ENCODE measurements at regions not wholly inside any gene's neighbourhood (a gene's known extent, or its start where the extent isn't known, plus 50 kb on each side); places are given as distances from the start of the nearest gene placed in this dataset.
"Not testable (repeated sequence)": the region's sequence is repeated elsewhere in the genome, so short reads cannot be mapped to it uniquely, and the experiment has no call there.

DNA sequence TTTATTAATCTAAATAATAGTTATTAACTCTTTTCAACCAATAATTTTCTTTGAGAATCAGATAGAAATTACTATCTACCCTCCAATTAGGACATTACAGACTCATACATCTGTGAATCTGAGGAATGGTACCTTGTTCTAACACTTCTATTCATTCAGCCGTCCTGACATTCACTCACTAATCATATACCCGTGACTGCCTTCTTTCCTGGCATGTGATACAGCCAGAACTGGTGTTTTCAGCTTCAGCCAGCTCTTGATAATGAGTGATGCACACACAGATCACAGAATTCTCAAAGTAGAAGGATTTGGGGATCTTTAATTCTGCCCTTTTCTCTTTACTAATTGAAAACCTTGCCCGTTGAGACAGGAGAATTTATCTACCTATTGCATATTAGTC lies 499.9 kb downstream of the UTRN start:
- DNase-seq = peak; percentile 6

DNA sequence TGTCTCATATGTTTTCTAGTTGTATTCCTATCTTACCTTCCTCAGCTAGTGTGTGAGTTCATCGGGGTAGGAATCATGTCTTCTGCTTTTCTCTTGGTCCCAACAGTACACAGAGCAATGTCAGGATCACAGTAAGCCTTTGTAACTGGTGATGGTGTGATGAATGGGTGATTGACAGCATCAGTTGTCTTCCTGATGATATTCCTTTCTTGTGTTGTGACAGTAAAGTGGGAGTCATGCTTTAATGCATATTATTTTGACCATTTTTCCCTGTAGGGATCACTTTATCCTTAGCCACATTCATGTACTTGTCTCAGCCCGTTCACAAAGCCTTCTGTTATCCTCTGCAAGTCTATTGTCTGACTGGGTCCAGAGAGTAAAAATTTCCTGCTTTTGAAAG lies 501.7 kb downstream of the UTRN start:
- no peak for DNase-seq

DNA sequence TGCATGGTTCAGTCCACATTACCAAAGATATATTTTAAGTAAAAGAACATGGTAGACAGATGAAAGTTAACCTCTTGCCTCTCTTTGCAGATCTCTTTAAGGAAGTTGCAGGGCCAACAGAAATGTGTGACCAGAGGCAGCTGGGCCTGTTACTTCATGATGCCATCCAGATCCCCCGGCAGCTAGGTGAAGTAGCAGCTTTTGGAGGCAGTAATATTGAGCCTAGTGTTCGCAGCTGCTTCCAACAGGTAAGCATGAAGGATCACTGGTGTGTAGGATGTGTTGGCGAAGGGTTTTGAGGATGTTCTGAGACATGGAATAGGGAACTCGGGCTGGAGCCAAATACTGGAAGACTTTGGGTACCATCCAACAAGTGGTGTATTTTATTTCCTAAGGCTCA lies 508.6 kb downstream of the UTRN start:
- no peak for DNase-seq

DNA sequence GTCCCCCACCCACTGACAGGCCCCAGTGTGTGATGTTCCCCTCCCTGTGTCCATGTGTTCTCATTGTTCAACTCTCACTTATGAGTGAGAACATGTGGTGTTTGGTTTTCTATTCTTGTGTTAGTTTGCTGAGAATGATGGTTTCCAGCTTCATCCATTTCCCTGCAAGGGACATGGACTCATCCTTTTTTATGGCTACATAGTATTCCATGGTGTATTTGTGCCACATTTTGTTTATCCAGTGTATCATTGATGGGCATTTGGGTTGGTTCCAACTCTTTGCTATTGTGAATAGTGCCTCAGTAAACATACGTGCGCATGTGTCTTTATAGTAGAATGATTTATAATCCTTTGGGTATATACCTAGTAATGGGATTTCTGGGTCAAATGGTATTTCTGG lies 509.9 kb downstream of the UTRN start:
- DNase-seq = not testable (repeated sequence)

DNA sequence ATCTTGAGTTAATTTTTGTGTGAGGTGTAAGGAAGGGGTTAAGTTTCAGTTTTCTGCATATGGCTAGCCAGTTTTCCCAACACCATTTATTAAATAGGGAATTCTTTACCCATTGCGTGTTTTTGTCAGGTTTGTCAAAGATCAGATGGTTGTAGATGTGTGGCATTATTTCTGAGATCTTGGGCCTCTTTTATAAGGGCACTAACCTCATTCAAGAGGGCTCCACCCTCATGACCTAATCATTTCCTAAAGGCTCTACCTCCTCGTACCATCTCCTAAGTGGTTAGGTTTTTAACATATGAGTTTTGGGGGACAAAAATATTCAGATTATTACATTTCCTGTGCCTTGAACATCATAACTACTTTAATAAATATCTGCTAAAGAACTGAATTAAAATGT lies 510.9 kb downstream of the UTRN start:
- DNase-seq = no peak

DNA sequence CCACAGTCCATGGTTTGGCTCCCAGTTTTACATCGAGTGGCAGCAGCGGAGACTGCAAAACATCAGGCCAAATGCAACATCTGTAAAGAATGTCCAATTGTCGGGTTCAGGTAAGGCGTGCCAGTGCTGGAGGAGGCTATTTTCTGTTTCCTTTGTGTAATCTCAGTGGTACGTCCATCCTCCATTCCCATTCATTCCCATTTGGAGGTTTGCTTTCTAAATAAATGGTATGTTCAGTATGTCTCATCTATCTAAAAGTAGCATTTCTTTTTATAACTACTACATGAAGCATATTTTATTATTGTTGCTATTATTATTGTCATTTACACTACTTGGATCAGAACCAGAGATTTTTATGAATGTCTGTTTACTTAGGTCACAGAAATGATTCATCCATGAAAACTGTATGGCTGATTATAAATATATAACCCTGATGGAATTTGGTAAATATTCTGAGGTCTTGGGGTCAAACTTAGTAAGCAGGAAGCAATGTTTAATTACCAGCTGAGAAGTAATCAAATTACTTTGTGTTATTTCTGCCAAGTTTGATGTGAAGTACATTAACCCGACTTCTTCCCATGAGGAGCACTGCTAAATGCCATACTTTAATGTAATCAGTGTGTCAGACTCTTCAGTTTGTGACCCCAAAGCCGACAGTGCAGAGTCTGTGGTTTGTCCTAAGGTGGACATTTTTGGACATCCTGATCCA lies 512.9 kb downstream of the UTRN start:
- no peak for DNase-seq

DNA sequence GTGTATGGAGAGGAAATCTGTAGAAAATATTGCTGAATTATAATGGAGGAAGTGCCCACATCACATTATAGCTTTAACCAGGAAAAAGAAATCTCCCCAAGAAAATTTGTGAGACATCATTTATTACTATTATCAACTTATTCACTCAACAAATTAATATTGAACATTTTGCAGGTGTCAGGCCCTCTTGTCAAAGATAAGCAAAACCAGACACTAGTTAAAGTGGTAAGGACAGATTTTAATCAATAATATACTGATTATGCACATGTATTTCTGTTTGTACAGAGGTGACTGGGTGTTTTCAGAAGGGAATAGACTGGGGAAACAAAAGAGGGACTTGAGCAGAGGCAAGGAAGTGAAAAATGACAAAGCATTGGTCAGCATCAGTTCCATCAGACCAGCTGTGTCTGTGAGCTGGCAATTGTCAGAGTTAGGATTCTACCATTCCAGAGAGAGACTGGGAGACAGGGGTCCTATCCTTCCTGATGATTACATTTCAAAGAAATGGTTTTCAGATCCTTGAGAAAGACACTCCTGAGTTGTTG lies 519.2 kb downstream of the UTRN start:
- DNase-seq = no peak

DNA sequence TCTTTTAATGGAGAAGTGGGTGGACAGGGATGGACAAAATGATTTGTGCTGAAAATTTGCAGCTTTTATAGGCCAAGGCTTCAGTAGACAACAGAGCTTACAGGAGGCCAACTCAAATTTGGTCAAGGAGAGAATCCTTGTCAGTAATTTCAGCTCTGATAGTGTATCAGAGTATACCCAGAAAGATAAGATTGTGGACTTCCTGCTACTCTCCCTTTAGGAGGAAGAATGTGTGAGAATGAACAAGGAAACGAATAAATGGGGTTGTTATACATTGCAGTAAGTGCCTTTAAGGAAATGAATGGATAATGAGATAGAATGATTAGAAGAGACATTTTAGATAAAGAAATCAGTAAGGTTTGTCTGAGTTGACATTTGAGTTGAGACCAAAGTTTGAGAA lies 519.9 kb downstream of the UTRN start:
- no peak for DNase-seq

DNA sequence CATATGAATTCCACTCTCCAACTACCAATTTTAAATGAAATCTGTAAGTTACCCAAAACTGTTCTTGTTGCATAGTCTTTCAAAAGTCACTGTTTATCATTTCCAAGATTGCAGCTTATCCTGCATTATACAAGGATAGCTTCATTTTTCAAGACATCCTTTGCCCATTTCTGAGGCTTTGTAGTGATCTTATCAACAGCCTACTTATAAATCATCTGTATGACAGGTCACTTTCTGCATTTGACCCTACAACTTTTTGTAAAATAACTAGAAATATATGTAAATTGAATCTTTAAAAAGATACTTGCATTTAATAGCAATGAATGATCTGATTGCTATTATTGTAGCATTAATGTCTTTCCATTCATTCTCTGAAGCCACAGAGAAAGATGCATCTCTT lies 521.1 kb downstream of the UTRN start:
- DNase-seq = no peak

DNA sequence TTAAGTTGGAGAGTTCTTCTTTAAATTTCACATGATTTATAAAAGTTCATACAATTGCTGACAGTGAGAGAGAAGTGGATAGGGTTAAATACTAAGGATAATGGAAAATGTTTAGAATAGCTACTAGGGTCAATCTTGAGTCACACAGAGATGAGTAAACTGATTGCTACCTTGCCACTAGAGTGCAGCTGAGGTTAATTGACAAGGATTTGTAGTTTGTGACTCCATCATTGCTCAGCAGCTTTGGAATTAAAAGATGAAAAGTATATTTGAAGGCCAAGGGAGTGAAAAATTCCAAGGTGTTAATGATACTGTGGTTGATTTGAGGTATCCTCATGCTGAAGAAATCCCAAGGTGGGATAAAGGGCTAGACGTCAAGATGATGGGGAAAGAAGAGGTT lies 524.0 kb downstream of the UTRN start:
- no peak for DNase-seq

DNA sequence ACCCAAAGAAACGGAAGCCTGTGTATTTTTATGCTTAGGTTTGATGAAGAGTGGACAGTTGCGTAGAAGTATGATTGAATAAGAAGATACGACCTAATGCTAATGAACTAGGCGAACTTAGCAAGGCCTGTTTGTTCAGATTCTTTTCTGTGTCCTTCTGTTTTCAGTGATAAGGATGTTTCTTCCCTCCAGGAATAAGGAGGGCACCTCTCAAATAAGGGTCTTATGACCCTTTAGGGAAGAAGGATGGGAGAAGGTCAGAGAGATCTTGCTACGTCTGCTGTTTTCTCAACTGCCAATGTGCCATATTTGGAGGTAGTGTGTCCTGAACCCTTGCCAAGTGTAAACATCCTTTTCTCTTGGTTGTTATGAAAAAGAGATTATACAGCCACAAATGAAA lies 524.8 kb downstream of the UTRN start:
- DNase-seq = no peak

DNA sequence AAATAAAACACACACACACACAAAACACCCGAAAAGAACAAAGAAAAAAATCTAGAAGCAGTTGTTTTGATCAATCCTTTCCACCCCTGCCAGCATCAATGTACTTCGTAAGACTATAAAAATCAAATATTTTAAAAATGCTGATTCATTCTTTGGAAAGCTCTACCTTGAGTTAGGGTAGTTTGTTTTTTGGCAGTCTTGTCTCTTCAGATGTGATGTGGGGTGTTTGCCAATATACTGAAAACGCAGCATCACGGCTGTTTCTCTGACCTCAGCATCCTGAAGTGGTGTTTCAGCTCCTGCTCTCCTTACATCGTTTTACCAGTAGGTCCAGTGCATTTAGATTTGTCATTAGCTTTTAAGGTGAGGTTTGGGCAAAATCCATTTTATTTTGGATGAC lies 526.0 kb downstream of the UTRN start:
- no peak for DNase-seq

DNA sequence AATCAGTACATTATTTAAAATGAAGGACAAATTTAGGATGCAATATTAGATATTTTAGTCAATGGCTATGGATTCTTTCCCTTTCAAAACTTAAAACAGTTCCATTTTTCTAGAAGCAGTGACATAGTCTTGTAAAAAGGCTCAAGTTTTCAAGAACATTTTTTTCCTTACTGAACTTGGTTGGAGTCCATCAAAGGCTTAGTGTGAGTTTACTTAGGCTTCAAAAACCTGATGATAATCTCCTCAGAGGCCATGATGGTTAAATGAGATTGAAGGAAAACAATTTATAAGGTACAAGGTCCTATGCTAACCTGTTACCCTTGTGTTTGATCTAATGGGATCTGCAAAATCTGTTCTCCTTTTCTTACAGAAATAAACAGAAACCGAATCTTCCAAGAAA lies 531.8 kb downstream of the UTRN start:
- no peak for DNase-seq

DNA sequence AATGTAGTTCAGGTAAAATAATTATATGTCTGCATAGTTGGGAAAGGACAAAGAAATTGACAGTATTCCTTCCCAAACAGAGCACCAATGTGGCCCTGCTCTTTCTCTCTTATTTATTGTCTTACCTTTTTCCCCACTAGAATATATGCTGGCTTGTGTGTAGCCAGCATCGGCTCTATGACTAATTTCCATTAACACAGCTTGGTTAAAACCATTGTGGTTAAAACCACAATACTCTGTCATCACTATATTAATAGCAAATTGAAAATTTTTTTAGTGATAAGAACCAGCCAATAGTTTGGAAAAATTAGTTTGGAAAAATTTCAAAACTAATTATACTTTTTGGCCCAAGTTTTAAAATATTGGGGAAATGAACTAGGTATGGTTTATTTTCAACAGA lies 535.1 kb downstream of the UTRN start:
- no peak for DNase-seq

DNA sequence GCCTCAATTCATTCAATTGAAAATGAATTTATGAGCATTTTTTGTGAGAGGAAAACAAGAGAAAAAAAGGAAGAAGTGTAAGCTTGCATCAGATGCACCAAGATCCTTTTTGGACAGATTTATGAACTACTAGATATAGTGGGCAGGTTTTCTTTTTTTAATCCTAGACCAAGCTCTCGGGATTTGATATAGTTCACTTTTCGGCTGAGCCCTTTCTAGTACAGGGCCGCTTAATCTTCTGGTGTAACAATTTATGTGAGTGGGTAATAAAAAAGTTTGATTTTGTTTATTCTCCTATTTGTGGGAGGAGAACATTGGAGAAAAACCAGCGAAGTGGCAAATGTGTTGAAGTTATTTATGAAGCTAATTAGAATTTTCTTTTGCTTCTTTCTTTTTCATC lies 538.0 kb downstream of the UTRN start:
- DNase-seq = no peak

DNA sequence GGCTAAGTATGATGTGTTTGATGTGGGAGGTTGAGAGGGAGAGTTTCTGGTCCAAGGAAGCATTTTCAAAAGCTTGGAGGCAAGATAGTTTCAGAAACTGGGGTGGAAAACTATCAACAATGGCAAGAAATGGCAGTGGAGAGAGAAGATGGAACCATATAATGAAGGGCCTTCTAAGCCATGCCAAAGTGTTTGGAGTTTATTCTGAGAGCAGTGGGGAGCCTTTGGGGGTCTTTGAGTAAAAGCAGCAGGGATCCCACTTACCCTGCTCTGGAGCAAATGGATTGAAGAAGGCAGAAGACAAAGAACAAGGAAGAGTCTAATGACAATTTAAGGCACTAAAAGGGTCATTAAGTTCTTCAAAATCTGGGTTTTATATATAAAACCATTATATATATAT lies 538.9 kb downstream of the UTRN start:
- DNase-seq = no peak

DNA sequence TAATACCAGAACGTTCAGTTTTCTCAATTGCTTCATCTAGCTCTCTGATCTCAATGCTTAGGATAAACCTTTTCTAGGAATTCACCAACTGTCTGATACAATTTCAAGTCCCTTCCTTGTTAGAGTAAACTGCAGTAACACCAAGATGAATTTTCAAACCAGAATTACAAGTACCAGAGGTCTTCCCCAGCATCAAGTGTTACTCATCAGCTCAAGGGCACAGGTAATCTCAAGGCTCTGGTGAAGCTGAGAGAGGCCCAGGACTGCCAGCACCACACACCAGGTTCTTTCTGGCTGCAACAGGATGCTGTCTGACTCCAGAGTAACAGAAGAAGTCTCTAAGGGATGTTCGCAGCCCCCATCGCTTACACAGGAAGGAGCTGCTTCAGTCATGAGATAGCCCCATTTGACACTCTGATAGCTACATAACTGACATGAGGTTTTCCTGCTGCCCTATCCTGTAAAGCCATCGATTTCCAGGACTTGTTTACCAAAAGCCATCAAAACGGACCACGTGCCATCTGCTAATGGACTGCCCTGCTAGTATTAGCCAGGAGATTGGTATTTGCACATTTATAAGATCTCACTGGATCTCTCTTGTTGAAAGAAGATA lies 549.4 kb downstream of the UTRN start:
- no peak for DNase-seq

DNA sequence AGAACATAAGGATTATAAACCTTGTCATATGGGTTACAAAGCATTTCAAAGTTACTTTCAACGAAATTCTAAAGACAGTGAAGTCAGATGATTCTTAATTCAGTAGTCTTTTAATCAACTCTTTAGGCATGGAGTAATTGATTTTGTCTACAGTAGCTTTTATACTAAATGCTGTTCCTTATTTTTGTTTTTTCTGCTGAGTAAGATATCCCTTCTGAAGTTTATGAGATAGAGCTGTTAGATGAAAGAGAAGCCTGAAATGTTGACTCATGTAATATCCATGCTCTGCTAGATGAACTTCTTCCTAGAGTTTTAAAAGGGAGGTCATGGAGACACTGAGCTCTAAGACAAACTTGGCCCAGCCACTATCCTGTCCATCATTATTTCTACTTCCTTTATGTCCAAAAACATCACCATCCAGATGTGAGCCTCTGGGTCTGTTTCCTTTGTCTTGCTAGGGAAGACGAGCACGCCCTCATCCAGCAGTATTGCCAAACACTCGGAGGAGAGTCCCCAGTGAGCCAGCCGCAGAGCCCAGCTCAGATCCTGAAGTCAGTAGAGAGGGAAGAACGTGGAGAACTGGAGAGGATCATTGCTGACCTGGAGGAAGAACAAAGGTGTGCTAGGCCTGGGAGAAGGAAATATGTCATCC lies 550.3 kb downstream of the UTRN start:
- DNase-seq = no peak

DNA sequence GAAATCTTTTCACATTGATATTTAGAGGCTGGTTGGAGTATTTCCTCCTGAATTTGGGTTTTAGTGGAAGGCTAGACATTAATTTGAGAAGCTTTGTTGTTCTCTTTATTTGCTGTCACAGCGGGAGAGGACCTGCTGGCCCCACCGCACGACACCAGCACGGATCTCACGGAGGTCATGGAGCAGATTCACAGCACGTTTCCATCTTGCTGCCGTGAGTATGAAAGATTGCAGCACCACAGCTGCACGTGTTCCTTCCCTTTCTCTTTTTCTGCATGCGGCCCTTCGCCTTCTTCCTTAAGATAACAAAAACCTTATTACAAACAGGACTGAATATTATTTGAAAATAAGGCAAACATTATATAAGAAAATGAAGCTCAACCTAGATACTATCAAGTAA lies 555.5 kb downstream of the UTRN start:
- no peak for DNase-seq

DNA sequence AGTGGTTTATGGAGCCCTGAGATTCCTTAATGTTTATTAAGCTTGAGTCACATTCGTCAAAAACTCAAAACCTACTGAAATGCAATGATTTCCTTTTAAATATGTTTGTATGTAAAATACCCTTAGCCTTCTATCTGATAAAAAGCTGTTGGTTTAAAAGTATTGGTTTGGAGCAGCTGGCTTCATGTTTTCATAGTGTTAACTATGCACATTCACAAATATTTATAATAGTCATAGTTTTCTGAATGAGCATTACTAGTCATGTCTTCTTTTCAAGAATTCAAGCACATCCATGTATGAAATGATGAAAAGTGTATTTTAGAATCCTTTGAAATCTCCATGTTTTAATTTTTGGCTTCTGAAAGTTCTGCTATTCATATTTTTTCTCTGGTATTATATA lies 558.6 kb downstream of the UTRN start:
- no peak for DNase-seq

DNA sequence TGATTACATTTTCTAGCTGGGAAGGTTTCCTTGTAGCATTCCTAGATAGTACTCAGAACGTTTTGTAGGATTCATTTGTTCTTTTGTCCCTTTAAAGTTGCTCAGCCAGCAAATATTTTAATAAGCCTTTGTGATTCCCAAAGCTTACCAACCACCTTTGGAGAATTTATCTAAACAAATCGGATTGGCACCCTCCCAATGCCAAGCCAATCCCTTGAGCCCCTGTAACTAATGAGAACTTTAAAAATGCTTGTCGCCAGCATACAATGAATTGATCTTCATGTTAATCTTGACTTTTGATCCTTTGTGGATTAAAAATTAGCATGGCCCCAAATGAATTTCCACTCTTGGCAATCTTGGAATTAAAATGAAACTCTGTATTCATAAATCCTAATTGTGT lies 559.5 kb downstream of the UTRN start:
- DNase-seq = no peak

DNA sequence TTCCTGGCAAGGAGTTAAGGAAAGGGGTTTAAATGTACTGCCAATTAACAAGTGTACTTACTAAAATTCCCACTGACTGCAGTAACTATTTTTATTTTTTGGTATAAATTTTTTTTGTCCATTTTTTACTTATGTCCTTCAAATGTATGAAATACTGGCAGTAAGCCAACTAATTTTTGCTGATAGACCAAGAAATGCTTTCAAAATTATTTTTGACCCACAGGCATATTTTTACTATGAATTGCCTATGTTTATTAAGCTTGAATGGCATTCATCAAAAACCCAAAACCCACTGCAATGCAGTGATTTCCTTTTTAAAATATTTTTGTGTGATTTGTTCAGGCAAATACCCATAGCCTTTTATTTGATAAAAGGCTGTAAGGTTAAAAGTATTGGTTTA lies 560.1 kb downstream of the UTRN start:
- no peak for DNase-seq

DNA sequence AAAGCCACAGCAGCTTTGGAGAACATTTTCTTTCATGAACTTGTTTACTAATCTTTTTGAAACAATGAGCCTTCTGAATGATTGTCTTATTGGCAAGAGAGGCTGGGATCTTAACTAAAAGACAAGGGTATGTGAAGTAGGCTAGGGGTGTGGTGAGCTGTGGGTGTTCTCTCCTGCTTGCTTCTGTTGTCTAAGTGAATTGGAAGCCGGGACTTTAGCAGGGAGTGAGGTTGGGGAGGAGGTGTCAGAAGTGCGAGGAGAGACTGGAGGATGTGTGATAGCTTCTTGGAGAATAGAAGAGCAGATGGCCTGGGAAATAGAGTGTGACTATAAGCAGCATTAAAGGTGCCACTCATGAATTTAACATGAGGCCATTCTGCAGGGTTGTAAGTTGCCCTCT lies 562.8 kb downstream of the UTRN start:
- peak; percentile 29 for DNase-seq

DNA sequence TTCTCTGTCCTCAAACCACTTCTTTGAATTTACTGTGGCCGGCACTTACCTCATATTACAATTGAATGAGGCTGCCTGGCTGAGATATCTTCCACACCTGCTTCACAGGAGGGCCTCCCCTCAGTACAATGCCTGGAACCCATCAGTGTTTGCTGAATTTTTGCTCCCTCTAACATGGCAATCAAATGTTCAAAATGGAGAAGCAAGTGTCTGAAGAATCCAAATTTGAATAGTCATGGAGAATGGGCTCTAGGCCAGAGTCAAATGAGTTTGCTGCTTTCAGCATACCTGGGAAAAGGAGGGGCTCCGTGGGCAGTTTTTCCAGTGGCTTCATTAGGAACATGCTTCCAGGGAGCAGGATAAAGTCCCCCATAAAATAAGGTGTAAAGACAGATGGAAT lies 564.8 kb downstream of the UTRN start:
- DNase-seq = no peak
